Stromal cell of bone marrow (primary cell): ENCODE measurements at regions not wholly inside any gene's neighbourhood (a gene's known extent, or its start where the extent isn't known, plus 50 kb on each side); places are given as distances from the start of the nearest gene placed in this dataset.

Source experiments
- DNase-seq: peaks from one replicate; pipeline ENCODE4 v3.0.0-alpha.2; 2012; ENCODE audit warnings: low read depth

DNA sequence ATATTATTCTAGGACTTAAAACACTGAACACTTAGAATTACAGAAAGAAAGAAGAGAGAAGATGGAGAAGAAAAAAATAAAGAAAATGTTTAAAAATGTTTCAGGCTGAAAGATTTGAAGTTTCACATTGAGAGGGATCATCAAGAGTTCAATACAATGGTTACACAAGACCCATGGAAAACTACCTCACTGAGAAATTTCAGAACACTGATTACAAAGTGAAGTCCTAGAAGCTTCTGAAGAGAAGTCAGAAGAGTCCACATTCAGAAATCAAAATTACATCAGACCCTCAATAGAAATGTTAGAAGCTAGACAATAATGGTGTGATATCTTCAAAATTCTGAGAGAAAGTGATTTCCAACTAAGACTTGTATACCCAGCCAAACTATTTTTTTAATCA is 196.1 kb downstream of the MACC1 start:
- no peak for DNase-seq

GRCh38 chr7:20019757-20020432 is 197.3 kb downstream of the MACC1 start:
- DNase-seq, result no peak

DNA sequence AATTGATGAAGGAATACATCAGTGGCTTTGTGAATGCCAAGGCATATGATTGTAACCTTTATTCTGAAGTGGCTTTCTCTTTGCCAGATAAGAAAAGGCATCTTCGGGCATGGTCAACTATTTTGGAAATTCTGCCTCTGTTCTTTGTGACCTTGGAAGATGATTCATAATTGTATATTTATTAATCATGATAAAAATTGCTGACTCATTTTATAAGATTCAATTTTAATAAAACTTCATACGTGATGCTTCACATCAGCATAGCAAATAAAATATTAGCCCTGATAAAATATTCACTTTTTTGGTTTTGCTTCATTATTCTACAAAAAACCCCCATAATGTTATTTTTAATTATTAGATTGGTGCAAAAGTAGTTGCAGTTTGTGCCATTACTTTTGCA is 200.5 kb downstream of the MACC1 start:
- no peak for DNase-seq

GRCh38 chr7:20013536-20013935 is 203.6 kb downstream of the MACC1 start:
- DNase-seq, result no peak

DNA sequence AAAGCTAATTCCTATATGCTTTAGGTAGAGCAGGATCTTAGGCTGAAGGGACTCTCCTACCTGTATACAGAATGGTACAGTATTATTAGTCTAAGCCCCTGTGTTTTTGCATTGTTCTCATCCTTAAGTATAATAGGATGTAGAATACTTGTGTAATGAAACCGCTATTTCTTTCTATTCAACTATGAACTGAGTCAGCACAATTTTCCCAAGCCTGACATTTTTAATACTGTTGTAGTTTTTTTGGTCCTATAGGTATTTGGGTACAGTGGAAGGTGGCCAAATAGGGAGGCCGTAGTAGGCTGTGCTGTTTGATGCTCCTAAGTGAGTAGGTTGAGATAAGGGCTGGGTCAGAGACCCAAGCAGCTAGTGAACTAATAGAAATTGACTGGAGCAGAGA is 205.1 kb downstream of the MACC1 start:
- no peak for DNase-seq

DNA sequence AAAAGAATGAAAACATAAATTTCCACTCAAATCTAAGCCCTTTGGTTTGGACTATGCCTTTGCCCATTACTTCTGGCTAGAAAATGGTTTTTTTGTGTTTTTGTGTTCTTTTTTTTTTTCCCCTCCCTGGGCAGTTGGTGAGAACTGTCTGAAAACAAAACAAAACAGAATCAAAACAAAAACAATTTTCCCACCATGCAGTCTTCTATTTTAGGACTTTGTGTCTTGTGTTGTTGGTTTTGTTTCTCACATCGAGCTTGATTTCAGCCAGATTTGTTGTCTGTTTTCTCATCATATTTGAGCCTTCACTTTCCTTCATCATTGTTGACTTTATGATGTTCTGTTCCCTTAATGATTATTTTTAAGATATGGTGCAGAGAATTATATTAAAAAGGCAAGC is 206.3 kb downstream of the MACC1 start:
- no peak for DNase-seq

DNA sequence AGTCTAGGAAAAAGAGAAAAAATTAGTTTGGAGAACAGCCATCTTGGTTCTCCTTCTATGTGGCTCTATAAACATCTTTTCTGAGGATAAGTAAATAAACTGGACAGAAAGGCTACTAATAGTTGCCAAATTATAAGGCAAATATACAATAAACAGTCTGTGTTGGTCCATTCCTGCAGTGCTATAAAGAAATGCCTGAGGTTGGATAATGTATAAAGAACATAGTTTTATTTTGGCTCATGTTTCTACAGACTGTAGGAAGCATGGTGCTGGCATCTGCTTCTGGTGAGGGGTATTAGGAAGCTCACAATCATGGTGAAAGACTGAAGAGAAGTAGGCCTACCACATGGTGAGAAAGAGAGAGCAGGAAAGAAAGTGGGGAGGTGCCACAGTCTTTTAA is 209.7 kb downstream of the MACC1 start:
- no peak for DNase-seq

DNA sequence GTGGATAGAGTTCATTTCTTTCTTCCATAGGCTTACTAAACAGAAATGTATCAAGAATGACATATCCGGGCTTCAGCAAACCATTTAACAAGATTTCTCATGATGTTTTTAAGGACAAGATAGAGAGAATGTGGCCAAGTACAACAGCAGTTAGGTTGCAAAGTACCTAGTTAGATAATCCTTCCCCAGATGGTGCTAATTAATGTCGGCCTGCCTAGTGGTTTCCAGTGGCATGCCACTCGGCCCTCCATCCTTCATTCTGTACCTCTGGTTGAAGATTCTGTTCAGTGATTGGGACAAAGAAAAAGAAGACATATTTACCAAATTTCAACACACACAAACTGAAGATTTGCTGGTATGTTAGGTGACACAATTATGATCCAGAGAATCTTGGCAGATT is 212.1 kb downstream of the MACC1 start:
- no peak for DNase-seq

DNA sequence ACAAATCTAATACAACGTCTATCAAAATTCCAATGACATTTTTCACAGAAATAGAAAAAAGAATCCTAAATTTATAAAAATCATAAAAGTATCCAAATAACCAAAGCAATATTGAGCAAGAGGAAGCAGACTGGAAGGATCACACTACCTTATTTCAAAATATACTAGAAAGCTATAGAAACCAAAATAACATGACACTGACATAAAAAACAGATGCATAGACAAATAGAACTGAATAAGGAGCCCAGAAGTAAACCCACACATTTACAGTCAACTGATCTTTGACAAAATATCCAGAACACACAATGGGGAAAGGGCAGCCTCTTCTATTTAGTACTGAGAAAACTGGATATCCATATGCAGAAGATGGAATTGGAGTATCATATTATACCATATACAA is 217.5 kb downstream of the MACC1 start:
- DNase-seq, result no peak

- DNase-seq, result no peak
These were observed 218.5 kb upstream of the TMEM196 start for GRCh38 chr7:19991936-19992335.

GRCh38 chr7:19989906-19990305 is 216.5 kb upstream of the TMEM196 start:
- DNase-seq, result no peak

DNA sequence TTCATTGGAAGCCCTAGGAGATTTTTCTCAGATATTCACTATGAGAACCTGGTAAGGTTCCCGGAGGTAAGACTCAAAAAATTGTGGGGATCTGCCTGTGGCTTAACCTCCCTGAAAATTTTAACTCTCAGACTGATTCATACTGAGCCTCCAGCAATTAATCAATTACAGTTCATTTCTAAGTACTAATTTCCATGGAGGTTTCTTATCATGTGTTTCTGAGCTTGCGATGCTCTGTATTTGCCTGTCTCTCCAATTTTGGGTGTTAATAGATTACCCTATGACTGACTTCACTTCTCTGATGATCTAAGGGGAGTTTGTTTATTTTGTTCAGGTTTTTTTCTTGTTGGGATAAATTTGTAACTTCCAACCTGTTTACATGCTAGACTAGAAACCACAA is 215.4 kb upstream of the TMEM196 start:
- DNase-seq, result no peak

GRCh38 chr7:19984231-19984632 is 210.8 kb upstream of the TMEM196 start:
- no peak for DNase-seq

- peak; percentile 73 for DNase-seq
These were observed 209.7 kb upstream of the TMEM196 start for GRCh38 chr7:19982841-19983835.

GRCh38 chr7:19973581-19973980 is 200.2 kb upstream of the TMEM196 start:
- no peak for DNase-seq

DNA sequence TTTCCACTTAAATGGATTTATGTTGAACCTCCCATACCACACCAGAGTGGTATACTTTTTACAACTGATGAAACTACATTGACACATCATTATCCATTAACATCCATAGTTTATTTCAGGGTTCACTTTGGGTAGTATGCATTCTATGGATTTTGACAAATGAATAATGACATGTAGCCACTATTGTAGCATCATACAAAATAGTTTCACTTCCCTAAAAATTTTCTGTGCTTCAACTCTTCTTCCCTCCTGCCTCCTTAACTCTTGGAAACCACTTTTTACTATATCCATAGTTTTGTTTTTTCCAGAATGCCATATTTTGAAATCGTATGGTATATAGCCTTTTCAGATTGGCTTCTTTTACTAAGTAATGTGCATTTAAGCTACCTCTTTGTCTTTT is 199.5 kb upstream of the TMEM196 start:
- no peak for DNase-seq

GRCh38 chr7:19971956-19972355 is 198.5 kb upstream of the TMEM196 start:
- DNase-seq, result no peak

- no peak for DNase-seq
These were observed 197.1 kb upstream of the TMEM196 start for GRCh38 chr7:19970514-19970913.

DNA sequence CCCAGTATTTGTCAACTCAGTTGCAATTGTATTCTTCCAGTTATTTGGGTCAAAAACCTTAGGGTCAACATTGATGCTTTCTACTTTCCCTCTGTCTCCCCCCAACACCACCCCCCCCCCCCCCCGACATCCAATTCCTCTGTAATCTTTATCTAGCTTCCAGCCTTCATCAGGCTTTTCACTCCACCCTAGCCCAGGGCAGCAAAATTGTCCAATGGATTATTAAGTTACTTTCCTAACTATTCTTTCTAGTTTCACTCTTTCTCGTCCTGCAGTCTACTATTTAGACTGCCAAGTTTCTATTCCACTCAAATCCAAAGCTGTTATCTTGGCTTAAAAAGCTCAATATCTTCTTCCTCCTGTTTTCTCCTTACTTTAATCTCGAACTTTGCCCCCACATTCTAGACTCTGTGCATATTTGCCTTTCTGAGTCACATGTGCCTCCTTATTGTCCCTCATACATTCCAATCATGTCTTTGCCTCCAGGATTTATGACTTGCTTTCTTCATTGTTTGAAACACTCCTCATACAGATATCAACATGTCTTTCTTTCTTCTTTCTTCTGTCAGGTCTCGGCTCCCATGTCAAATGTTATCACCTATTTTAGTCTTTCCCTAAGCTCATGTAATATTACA is 196.6 kb upstream of the TMEM196 start:
- DNase-seq, result no peak

DNA sequence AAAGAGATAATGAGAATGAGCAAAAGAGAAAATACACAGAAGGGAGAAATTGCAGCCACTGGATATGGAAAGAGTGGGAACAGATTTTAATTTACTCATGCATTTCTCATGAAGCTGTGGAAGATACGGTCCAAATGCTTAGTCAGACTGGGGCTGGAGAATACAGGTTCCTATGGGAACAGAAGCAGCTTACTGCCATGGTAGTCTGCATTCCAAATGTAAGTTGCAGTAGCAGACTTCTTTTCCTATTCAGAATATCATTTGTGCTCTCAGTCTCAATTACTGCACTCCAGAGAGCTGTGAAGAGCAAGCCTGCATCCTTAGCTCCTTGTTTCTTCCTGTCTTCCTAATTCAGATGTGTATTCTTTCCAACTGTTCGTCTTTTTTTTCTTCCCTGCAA is 190.8 kb upstream of the TMEM196 start:
- peak; percentile 86 for DNase-seq

- DNase-seq, result no peak
These were observed 190.3 kb upstream of the TMEM196 start for GRCh38 chr7:19963695-19964094.

GRCh38 chr7:19958309-19958896 is 185.0 kb upstream of the TMEM196 start:
- DNase-seq, result peak; percentile 83

DNA sequence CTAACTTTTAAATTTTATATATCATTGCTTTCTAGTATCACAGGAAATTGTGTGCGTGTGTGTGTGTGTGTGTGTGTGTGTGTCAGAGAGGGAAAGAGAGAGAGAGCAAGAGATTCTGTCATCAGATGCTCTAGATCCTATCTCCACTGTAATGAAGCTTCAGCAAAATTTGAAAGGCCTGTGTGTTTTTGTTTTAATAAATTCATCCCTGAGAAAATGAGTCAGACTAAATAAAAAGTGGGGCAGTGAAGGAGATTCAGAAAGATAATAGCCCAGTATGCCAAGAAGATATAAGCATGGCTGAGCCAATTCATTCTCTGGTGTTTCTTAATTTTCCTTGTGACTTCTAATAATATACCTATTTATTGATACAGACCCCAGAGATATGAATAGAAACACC is 184.2 kb upstream of the TMEM196 start:
- DNase-seq, result peak; percentile 48
